Epidermal melanocyte (primary cell): ENCODE measurements at regions not wholly inside any gene's neighbourhood (a gene's known extent, or its start where the extent isn't known, plus 50 kb on each side); places are given as distances from the start of the nearest gene placed in this dataset.
"Not testable (repeated sequence)": the region's sequence is repeated elsewhere in the genome, so short reads cannot be mapped to it uniquely, and the experiment has no call there.

Experiments
- DNase-seq: peaks from one replicate; pipeline ENCODE4 v3.0.0; 2011; ENCODE audit warnings: low spot score; ENCODE audit not compliant: insufficient read length

GRCh38 chr2:150859162-150859561, 371.7 kb upstream of the RND3 start:
- no peak for DNase-seq

- no peak for DNase-seq
These were observed 370.9 kb upstream of the RND3 start for GRCh38 chr2:150858382-150858781.

DNA sequence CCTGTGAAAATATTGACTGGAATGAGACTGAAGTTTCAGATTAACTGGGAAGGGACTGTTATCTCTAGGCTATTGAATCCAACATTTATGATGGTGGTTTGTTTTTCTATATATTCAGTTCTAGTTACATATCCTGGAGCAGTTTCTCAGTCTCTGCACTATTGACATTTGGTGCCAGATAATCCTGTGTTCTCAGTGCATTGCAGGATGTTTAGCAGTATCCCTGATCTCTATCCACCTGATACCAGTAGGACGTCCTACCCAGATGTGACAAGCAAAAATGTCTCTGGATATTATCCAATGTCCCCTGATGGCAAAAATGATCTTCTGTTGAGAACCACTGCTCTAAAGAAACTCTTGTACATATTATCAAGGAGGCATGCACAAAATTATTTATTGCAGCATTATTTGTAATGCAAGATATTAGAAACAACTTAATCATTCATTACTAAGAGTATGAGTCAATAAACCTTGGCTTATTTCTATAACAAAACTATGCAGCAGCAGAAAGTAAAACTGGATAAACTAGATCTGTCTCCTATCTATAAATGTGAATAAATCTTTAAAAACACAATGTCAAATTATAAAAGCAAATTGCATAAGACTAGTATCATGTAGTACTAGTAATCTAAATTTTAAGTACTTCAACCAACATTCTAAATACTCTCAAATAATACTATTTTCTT, 369.3 kb upstream of the RND3 start:
- no peak for DNase-seq

DNA sequence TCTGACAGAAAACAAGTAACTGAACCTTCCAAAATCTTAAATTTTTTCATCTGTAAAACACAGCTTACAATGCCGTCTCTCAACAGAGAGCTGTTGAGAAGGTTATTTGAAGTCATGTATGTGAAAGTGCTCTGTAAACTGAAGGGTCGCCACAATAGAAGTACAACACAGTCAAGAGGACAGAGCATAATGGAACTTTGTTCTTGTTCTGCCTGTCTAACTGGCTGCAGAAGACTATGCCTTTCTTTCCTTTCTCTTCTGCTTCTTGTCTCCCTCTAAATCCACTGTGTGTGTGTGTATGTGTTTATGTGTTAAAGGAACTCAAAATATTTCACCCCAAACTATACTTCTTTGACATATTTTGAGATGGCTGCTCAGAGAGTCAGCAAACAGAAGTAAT, 365.8 kb upstream of the RND3 start:
- no peak for DNase-seq

DNA sequence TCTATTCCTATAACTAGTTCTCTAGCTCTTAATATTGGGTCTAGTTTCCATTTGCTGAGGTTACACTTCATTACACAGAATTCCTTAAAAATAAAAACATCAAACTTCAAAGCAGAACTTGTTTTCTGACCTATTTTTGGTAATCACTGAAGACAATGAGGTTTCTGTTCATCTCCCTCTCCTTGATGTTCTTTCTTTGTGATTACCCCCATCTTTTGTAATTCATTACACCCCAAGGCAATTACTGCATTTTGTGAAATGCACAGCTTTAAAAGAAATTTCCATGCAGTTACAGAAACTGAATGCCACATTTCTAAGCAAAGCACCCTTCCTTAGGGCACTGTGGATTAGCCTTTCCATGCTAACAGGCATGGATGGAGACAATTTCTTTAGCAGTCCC, 363.2 kb upstream of the RND3 start:
- no peak for DNase-seq

- DNase-seq = no peak
These were observed 360.1 kb upstream of the RND3 start for GRCh38 chr2:150847578-150847977.

GRCh38 chr2:150846691-150847090, 359.2 kb upstream of the RND3 start:
- no peak for DNase-seq

DNA sequence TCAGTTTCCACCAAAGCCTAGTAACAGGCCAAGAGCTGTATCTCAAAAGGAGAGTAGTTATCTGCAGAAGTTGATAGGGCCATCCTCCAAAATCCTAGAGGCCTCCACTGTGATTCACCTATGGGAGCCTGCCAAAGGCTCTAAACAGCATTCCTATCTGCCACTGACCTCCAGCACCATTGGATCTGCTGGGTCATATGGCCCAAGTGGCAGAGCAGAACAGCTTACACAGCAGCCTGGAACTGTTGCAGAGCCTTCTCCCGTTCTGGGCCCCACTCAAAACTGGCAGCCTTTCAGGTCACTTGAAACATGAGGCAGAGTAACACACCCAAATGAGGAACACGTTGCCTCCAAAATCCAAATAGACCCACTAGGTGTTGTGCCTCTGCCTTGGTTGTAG, 345.2 kb upstream of the RND3 start:
- no peak for DNase-seq

DNA sequence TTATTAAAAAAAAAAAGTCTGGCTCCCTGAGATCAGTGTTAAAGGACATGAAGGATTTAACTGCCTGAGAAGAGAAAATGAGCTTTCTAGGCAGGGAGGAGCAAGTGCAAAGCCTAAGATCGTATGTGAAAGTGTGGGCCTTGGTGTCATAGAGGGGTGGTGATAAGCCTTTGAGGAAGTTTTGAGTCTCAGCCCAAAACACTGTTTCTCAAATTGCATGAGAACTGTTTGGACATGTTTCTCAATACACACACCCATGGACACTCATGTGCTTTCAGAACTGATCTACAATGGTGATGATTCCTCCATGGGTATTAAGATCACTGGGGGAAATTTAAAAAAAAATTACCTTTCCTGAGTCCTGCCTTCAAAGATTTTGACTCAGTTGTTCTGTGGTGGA, 336.7 kb upstream of the RND3 start:
- DNase-seq = no peak

DNA sequence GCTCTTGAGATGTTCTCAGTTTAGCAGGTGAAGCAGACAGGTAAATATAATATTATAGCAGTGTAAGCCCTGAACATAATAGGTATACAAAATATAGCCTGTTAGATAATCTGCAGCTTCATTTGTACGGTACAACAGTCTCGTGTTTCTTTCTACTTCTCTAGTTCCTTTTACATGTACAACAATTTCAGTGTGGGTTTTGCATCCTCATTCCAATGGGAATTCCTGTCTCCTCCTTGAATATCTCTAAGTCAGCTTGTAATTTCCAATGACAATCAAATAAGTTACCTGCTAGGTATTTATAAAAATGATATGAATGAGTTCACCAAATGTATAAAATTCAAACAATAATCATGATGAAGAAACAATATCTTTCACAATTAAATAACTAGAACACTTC, 330.0 kb upstream of the RND3 start:
- no peak for DNase-seq

DNA sequence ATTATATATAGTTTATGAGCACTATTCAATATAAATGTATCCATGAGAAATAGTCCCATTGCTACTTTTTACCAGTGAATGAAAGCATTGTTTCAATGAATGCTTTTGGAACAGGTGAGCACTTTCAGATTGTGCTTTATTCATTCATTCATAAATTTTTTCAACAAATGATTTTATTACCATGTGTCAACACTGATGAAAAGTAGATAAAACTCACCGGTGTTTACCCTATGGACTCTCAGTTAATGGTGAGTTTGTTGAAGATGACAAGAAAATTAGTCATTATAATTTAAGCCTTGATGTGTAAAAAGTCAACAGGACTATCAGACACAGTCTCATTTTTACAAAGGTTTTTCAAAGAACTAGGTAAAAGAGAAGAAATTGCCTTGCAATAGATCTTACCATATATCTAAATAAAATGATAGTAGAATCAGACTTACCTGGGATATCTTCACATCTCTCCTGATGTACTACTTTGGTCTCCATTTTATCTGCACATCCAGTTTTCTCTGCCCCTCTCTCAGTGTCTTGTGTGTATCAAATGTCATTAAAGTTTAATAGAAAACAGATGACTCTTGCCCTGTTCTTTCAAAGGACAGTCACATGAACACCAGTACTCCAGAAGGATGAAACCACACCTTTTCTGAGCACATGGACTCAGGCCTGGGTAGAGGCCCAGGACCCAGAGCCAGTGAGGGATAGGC, 325.3 kb upstream of the RND3 start:
- DNase-seq = no peak

DNA sequence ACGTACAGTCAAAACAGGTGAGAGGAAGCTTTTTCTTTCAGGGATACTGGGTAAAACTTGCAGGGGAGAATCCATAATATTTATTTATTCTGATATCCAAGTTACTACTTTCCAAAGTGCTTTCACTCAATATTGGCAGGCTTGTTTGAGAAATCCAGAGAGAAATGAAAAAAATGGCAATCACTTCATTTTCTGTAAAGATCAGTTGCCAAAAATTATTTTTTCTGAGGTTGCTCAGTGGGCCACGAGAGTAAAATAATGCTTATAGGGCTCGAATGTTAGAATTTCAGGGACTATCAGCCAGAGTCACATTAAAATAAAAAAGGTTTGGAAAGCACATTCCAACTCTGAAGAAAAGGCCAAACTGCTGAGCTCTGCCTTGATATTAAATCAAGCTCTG, 324.6 kb upstream of the RND3 start:
- DNase-seq = no peak

DNA sequence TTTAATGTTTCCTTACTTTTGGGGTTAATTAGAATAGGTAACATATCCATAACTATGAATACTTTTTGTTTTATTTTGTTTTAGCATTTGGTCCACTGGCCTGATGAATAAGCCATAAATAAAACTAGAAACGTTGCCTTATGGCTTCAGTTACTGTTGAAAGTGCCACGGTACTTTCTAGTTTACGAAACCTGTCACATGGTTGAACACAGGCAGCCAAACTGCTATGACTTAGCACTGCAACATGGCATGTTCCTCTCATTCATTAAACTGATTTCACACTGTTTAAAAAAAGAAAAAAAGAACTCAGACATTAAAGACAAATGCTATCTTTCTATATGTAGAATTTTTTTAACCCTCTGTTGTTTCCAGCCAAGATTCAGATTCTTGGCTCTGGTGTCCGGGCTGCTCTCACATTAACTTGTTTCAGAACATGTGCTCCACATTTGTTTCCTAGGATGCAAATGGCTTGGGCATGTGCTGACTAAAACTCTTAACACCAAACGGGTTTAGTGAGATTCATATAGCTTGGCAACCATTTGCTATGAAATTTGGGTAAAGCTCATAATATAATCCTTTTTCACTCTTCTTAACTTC, 323.9 kb upstream of the RND3 start:
- DNase-seq = no peak

GRCh38 chr2:150809103-150809502, 321.6 kb upstream of the RND3 start:
- DNase-seq = no peak

DNA sequence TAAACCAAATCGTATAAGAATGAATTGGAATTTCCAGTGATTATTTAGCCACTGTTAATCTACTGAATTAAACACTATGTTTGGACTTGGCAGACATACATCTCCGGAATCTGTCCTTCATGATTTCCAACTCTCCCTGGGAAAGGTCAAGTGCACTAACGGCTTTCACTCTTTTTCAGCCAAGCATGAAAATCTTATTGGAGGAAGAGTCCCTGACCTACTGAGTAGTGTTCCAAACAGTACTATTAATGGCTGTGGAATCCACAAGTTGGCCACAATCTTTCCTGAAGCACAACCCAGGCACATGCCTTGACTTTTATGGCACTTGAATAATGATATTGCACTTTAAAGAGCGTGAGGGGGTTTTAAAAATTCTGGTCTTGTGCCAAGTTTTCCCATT, 318.9 kb upstream of the RND3 start:
- no peak for DNase-seq

GRCh38 chr2:150803689-150804398, 316.4 kb upstream of the RND3 start:
- DNase-seq = no peak

DNA sequence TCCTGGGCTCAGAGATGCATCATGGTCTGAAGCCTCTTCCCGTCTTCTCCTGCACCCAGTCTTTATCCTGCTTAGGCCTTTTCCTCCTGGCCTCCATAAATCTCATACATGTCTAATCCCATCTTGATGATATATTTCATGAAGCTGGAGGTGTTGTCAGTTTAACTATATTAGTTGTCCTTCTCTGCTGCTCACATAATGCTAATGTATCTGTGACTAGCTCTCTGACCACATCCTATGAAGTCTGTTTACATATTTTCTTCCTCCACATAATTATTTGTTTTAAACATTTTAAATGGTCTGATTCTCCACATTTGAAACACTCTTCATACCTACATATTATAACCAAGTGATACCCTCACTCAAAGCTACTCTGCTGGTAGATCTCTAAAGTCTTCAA, 315.2 kb upstream of the RND3 start:
- no peak for DNase-seq

GRCh38 chr2:150796236-150796635, 308.8 kb upstream of the RND3 start:
- DNase-seq = not testable (repeated sequence)

- DNase-seq = no peak
These were observed 305.4 kb upstream of the RND3 start for GRCh38 chr2:150792780-150793300.

- DNase-seq = no peak
These were observed 304.1 kb upstream of the RND3 start for GRCh38 chr2:150791567-150791966.

GRCh38 chr2:150789376-150789905, 302.0 kb upstream of the RND3 start:
- no peak for DNase-seq
